ENCODE measurements at regions not wholly inside any gene's neighbourhood (a gene's known extent, or its start where the extent isn't known, plus 50 kb on each side); places are given as distances from the start of the nearest gene placed in this dataset.
"Not testable (repeated sequence)": the region's sequence is repeated elsewhere in the genome, so short reads cannot be mapped to it uniquely, and the experiment has no call there.

GRCh38 chr1:38758820-38759219 is 100.8 kb downstream of the RRAGC start:
- DNase-seq (ENCODE audit: low read depth in 2 of 2), result no peak

DNA sequence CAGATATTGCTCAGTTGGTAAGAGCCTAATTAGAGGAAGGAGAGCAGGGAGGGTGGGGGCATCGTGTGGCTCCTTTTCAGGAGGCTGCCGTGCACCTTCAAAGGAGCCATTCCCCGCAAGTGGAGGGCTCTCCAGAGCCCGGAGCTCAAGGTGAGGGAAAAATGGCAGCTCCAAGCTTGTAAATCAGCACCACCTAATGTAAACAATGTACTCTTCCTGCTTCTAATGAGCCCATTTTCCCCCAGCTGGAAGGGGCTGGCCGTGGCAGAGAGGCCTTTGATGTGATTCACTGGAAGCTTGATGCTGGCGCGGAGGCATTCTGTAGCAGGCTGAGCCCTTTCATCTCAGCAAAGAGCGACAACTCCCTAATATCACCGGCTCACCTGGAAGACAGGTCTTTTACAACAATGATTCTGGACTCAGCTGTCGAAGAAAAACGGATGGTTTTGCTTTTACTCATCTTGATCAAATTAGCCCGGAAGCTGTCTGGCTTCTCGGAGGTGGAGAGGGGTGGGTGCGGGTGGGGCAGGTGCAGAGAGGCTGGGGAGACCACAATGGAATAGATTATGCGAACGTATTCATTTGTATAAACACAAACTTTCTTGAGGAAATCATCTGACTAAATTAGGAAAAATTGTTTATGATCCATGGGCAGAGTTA is 112.5 kb downstream of the RRAGC start:
- no peak for DNase-seq (ENCODE audit: low read depth in 2 of 2)

GRCh38 chr1:38746402-38746935 is 113.1 kb downstream of the RRAGC start:
- DNase-seq (ENCODE audit: low read depth in 2 of 2), result no peak

DNA sequence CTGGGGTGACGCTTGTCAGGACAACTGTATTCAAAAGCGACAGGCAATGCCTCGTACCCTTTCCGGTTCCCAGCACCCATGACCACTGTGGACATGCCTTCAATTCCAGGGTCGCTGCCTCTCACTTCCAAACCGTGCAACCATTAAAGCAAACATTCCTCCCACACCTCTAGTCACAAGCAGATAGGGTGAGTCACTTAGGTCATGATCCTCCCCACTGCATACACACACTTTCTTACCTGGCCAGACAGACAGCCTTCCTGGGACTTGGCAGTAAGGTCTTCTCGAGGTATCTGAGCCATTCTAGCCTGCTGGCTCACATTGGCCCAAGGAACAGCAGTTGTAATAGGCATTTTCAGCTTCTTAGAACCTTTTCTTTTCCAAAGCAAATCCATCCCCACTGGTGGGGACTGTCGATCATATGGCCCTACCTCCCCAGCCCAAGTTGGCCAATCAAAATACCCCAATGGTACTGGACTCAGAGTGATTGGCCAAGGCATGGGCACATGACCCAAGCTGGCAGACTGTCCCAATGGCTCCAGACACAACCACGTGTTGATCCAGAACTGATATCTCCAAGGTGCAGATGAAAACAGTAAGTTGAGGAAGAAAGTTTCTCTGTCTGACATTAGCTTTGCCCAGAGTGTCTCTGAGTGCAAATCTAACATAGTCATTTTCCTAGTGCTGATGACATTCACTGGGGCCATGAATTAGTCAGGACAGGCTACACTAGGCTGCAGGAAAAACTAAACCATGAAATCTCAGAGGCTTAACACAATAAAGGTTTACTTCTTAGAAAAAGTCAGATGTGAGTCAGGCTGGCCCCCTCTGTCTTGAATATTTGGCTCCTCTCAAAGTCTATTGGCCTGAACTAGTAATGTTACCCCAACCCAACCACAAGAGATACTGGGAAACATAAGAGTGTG is 113.8 kb downstream of the RRAGC start:
- DNase-seq (ENCODE audit: low read depth in 2 of 2), result no peak

DNA sequence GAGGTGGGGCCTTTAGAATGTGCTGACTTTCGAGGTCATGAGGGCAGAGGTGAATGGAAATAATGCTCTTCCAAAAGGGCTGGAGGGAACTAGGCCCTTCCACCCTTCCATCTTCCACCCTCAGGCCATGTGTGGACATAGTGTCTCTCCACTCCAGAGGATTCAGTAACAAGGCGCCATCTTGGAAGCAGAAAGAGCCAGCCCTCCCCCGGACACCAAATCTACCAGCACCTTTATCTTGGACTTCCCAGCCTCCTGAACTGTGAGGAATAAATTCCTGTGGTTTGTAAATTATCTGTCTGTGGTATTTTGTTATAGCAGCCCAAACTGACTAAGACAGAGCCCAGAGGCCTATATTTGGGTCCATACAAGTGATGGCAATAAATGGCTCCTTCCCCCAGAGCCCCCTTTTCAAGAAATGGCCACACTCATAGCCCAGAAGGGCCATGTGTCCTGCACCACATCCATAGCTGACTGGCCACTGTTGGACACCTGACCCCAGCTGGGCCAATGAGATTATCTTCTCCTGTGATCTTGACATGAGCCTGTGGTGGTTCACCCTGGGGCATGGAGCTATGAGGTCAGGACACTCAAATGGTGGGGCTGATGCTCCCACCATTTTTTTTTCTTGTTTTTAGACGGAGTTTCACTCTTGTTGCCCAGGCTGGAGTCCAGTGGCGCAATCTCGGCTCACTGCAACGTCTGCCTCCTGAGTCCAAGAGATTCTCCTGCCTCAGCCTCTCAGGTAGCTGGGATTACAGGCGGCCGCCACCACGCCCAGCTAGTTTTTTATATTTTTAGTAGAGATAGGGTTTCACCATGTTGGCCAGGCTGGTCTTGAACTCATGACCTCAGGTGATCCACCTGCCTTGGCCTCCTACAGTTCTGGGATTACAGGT is 114.9 kb downstream of the RRAGC start:
- DNase-seq (ENCODE audit: low read depth in 2 of 2), result no peak

GRCh38 chr1:38743184-38743583 is 116.4 kb downstream of the RRAGC start:
- no peak for DNase-seq (ENCODE audit: low read depth in 2 of 2)

DNA sequence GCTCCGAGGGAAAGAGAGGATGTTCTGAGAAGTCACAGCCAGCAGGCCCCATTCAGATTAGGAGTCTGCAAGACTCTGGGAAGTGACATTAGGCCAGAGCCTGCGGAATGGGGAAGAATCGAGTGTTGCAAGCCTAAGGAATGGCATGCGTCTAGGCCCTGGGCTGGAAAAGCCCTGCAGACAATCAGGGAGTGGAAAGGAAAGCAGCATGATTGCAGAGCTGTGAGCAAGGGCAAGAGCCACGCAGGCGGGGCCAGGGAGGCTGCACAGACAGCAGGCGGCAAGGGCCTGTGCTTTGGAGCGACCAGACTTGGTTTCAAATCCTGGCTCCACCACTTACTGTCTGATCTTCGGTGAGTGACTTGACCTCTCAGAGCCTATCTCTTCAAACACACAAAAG is 118.2 kb downstream of the RRAGC start:
- no peak for DNase-seq (ENCODE audit: low read depth in 2 of 2)

DNA sequence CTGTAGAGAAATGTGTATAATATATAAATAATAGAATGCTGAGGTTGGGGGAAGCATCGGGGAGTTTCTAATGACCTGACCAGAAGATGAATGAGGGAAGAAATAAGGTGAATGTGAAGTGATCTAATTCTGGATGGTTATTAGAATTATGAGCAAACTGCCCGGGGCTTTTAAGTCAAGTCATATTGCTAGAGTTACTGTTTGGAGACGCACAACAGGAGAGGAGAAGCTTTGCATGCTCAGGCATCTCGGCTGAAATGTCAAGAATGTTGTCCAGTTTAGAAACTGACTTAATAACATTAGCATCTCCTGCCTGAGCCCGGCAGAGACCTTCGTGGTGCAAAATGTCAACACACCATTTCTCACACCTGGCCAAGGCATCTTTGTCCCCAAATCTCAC is 119.1 kb downstream of the RRAGC start:
- DNase-seq (ENCODE audit: low read depth in 2 of 2), result no peak

GRCh38 chr1:38738207-38738606 is 121.4 kb downstream of the RRAGC start:
- no peak for DNase-seq (ENCODE audit: low read depth in 2 of 2)

DNA sequence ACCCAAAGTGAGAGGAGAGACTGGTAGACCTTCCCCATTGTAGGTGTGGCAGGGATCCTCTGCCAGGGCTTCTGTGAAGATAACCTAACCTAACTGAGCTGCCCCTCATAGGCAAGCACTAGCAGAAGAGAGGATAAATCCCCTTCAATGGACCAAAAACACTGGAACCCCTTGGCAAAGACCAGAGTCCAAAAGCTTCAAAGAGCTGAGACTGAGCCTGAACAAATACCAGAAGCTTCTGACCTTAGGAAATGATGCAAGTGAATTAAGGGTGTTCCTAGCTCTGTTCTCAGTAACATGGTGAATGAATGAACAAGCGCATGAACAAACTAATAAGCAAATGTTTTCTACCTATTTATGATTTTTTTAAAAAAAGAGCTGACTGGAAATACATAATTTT is 123.2 kb downstream of the RRAGC start:
- DNase-seq (ENCODE audit: low read depth in 2 of 2), result no peak

DNA sequence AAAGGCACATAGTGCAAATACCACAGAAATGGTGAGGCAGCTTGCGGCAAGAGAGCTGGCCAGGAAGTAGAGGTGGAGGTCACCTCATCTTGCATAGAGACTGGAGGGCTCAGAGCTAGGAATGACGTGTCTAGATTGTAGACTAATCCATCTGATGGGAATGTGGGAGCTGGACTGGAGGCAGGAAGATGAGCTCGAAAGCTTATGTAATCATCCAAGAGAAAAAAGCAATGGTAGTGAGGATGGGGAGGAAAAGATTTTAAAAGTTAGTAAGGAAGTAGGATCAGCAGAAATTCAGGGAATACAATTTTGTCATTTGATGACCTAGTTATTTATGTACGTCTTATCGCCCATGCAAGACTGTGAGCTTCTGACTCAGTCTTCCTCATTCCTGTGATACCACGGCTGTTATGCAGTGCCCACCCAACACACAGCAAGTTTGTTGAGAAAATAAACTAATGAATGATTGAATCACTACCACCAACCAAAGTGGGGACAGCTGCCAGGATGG is 123.9 kb downstream of the RRAGC start:
- no peak for DNase-seq (ENCODE audit: low read depth in 2 of 2)

- DNase-seq (ENCODE audit: low read depth in 2 of 2), result no peak
Observed at GRCh38 chr1:38733761-38734160, 125.8 kb downstream of the RRAGC start.

DNA sequence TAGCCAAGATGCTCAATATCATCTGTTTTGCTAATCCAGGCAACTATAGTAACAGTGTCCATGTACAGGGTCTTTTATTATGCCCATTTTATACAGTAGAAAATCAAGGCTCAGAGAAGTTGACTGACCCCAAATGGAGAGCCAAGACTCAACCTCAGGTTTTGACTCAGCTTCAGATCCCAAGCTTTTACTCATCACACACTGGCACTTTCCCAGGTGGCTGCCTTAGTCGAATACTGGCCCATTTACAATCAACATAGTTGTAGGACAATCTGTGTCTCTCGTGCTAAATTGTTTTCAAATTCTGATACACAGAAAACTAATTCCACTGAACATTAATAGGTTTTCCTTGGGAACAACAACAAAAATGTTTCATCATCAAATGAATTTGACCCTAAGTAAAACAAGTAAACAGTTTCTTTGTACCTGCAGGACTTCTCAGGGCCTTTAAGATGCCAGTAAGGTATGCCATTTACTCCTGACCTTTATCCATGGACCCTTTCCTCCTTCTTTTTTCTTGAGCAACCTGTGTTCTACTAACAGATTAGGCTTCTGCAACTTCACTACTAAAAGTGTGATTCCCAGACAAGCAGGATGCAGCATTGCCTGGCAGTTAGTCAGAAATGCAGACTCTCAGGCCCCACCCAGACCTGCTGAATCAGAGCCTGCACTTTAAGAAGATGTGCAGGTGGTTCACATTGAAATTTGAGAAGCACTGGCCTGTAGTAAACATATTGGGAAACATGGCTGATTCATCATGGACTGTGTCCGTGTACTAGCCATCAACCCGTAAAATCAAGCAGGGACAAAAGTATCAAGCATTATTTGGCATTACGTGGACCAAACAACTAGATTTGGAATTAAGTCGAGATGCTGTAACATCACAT is 128.8 kb downstream of the RRAGC start:
- no peak for DNase-seq (ENCODE audit: low read depth in 2 of 2)

DNA sequence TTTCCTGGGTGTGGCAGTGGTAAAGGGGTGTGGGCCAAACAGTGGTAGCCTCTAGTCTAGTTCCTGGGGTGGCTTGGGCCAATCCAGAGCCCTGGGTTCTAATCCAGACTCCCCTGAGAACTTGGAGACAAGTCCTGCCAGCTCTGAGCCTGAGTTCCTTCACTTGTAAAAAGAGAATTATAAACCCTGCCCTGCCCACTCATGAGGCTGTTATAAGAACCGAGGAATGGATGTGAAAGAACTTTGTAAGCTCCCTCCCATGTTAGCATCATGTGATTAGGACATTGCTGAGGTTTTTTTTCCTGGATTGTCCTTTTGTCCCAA is 131.0 kb downstream of the RRAGC start:
- DNase-seq (ENCODE audit: low read depth in 2 of 2), result no peak

DNA sequence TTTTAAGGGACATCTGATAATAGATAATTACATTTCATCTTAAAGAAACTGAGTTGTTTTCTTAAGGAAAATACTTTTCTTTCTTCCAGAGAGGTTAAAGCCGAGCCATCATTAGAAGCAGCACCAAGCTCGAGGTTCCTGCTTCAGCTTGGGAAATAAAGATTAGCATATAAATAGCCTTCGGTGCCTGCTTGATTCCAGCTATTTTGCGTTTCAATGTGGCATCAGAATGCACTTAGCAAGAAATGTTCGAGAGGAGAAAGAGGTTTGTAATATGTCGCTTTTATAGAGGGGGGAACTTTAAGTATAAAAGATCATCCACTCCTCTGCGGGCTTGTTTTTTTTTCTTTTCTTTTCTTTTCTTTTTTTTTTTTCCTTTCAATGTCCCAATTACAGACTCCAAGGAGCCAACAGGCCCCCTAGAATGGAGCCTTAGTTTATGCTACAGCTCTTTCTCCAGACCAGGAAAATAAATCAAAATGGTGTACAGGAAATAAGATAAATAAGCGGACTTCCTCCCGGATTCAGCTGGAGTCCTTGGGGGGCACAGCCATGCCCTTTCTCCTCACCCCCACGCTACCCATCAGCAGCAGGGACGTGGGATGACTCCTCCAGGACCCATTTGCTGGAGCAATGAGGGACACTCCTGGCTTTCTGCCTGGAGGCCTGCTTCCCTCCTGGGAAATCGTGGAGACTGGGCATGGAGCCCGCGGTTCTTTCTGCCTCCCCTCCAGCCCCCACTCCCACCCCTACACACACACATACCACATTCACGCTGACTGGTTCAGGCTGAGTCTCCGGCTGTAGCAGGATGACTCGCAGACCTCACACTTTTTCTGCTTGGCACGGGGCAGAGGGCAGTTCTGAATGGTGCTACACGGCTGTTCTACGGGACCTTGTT is 131.6 kb downstream of the RRAGC start:
- DNase-seq (ENCODE audit: low read depth in 2 of 2), result no peak

DNA sequence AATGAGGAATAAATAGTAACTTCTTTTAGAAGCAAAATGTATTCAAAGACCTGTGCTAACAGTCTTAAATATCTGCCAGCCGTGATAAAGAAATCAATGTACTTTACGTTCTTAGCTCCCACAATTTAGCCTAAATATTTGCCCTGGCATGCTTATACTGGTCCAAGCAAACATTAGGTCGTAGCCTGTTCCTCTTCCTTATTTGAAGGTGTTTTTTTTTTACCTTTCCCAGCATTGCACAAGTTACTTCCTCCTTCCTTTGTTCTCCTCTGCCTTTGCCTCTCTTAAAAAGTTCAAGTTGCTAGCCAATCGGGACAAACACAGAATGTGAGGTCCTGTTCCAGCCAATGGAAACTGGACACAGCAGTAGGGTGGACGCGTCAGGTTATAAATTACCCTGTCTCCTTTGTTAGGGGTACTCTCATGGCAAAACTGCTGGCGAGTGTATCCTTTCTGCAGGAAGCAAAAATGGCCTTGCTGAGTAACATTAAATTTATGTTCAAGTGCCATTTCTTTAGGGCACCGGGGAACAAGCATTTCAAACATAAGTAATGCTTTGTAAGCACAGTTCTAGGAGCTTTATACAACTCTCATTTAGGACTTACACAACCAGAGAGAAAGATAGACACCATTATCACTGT is 134.1 kb downstream of the RRAGC start:
- not testable (repeated sequence) for DNase-seq (ENCODE audit: low read depth in 2 of 2)

DNA sequence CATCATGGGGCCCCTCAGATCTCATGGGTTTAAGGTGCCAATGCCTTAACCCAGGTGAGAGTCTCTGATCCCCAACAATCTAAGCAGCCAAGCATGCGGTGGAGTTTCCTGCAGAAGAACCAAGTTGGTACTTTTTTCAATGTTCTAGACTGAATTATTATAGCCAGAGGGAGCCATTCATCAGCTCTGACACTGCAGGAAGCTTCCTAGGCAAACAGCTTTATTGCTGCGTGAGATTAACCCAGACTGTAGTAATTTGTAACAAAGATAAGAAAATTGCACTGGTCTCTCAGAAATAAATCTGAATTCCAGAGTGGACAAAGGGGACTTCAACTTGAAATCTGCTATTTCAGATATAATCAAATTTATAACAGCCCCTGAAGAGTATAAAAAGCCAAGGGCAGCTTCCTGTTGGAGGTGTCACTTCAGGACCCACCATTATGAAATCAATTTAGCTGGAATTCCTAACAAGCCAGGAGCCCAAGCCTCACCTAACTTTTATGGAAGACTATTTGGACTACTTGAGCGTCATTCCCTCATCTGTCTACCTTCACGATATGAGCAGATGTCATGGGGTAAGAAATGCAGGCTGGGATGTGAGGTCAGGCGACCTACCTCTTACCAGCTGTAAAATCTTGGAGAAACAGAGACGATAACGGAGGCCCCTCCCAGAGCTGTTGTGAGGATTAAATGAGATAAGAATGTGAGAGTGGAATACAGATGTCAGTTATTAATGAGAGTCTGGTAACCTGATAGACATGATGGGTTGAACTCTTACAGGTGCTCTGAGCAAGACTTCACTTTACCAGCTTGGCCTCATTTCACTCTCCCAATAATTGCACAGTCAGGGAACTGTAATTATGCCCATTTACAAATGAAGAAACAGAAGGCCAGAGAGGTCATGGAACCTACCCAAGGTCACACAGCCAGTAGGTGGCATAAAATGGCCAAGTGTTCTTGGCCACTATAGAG is 135.1 kb downstream of the RRAGC start:
- DNase-seq (ENCODE audit: low read depth in 2 of 2), result no peak

DNA sequence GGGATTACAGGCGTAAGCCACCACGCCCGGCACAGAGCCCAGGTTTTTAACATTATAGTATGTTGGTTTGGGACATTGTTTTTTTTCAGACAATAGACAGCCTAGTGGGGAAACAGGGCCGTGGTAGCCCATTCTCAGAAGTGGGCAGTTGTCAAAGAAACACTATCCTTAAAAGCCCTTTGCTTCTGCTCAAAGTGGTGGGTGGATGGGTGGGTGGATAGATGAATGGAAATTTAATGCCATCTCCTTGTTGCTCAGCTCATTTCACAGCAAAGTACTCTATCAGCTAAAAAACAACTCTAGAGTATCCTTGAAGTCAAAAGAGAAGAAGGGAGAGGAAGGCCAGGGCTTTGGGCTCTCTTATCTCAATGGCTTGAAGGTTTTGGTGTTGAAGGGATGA is 137.8 kb downstream of the RRAGC start:
- DNase-seq (ENCODE audit: low read depth in 2 of 2), result no peak

Data from stimulated activated CD4-positive, alpha-beta T cell treated with anti-CD3 and anti-CD28 coated beads, Interleukin-15, amount 100 ng/mL, for 48 hours (primary cell).